ENCODE measurements at regions not wholly inside any gene's neighbourhood (a gene's known extent, or its start where the extent isn't known, plus 50 kb on each side); places are given as distances from the start of the nearest gene placed in this dataset.
A peak's percentile ranks its signal among the peaks of the same experiment; 100 is the strongest.

- WGBS (ENCODE audit: insufficient coverage): 67% methylated on average over 32 of the region's 33 CpGs
Measured at GRCh38 chr14:104373855-104374717, 205.5 kb upstream of the C14orf180 start.

DNA sequence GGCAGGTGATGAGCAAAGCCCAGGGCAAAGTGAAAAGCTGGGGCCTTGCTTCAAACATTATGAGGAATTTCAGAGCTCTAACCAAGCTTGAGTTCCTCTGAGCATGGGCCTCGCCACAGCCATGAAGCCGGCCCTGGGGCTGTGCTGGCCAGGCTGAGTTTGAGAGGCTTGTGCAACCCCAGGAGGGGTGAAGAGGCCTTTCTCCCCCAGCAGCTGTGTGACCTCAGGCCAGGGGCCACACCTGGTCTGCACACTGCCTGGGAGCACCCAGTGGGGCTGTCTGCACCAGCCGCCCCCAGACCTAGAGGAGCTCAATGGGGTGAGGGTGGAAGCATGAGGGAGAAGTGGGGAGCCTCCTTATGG, 204.9 kb upstream of the C14orf180 start:
- DNase-seq: no peak
- WGBS (ENCODE audit: insufficient coverage): 81% methylated on average over 3 of the region's 3 CpGs
- Histone ChIP-seq H3K27me3 (ENCODE audit: control insufficient read depth, insufficient read depth, low read length) (peaks cover 28% of the 10 kb centered on the region), H3K4me1 (ENCODE audit: control insufficient read depth, insufficient read depth, low read length) (no peaks in the 10 kb centered on the region), H3K4me3 (ENCODE audit: low read length) (no peak overlapping the region), H3K9me3 (replicated peaks; ENCODE audit: control insufficient read depth, low read depth, low read length) (peaks cover 3% of the 10 kb centered on the region), H3K36me3 (ENCODE audit: control insufficient read depth, insufficient read depth, low read length) (no peaks in the 10 kb centered on the region), H3K27ac (ENCODE audit: low read length) (no peak overlapping the region)

More at GRCh38 chr14:104373855-104374717, 205.5 kb upstream of the C14orf180 start:
- H3K4me3 ChIP-seq (ENCODE audit: low read length): no peak overlapping the region
- H3K36me3 ChIP-seq (ENCODE audit: control insufficient read depth, insufficient read depth, low read length): no peaks in the 10 kb centered on the region
- H3K27me3 ChIP-seq (ENCODE audit: control insufficient read depth, insufficient read depth, low read length): peaks cover 25% of the 10 kb centered on the region
- H3K9me3 ChIP-seq (replicated peaks; ENCODE audit: control insufficient read depth, low read depth, low read length): no peaks in the 10 kb centered on the region
- no peak for DNase-seq
- H3K4me1 ChIP-seq (ENCODE audit: control insufficient read depth, insufficient read depth, low read length): no peaks in the 10 kb centered on the region
- no peak overlapping the region for H3K27ac ChIP-seq (ENCODE audit: low read length)

- 85% methylated on average over 18 of the region's 21 CpGs for WGBS (ENCODE audit: insufficient coverage)
- DNase-seq: no peak
- H3K27ac ChIP-seq (ENCODE audit: low read length): no peak overlapping the region
- H3K4me3 ChIP-seq (ENCODE audit: low read length): no peak overlapping the region
- peaks cover 3% of the 10 kb centered on the region for H3K9me3 ChIP-seq (replicated peaks; ENCODE audit: control insufficient read depth, low read depth, low read length)
- H3K4me1 ChIP-seq (ENCODE audit: control insufficient read depth, insufficient read depth, low read length): no peaks in the 10 kb centered on the region
- H3K27me3 ChIP-seq (ENCODE audit: control insufficient read depth, insufficient read depth, low read length): peaks cover 22% of the 10 kb centered on the region
- H3K36me3 ChIP-seq (ENCODE audit: control insufficient read depth, insufficient read depth, low read length): no peaks in the 10 kb centered on the region
Measured at GRCh38 chr14:104375551-104376201, 203.9 kb upstream of the C14orf180 start.

GRCh38 chr14:104376202-104377140, 203.1 kb upstream of the C14orf180 start:
- Histone ChIP-seq H3K9me3 (replicated peaks; ENCODE audit: control insufficient read depth, low read depth, low read length) (peaks cover 9% of the 10 kb centered on the region), H3K27ac (ENCODE audit: low read length) (no peak overlapping the region), H3K27me3 (ENCODE audit: control insufficient read depth, insufficient read depth, low read length) (peaks cover 20% of the 10 kb centered on the region), H3K4me3 (ENCODE audit: low read length) (no peak overlapping the region), H3K4me1 (ENCODE audit: control insufficient read depth, insufficient read depth, low read length) (no peaks in the 10 kb centered on the region), H3K36me3 (ENCODE audit: control insufficient read depth, insufficient read depth, low read length) (no peaks in the 10 kb centered on the region)
- DNase-seq: no peak
- WGBS (ENCODE audit: insufficient coverage): 79% methylated on average over 26 of the region's 31 CpGs

DNA sequence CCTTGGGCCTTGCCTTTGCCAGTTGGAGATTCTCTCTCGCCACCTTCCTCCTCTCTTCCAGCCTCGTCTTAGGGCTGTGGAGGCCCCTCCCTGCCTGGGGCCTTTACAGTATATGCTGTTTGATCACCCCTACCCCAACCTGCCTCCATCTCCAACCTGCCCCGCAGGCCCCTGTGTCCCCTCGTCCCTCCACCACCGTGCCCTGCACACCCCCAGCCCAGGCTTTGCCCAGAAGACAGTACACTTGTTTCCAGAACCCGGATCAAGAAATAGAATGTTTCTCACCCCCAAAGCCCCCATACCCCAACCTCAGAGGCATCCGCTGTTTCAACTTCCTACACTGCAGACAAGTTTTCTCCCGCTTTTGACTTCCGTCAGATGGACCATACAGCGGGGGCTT, 202.3 kb upstream of the C14orf180 start:
- Histone ChIP-seq H3K27ac (ENCODE audit: low read length) (no peak overlapping the region), H3K9me3 (replicated peaks; ENCODE audit: control insufficient read depth, low read depth, low read length) (peaks cover 12% of the 10 kb centered on the region), H3K4me1 (ENCODE audit: control insufficient read depth, insufficient read depth, low read length) (no peaks in the 10 kb centered on the region), H3K36me3 (ENCODE audit: control insufficient read depth, insufficient read depth, low read length) (no peaks in the 10 kb centered on the region), H3K27me3 (ENCODE audit: control insufficient read depth, insufficient read depth, low read length) (peaks cover 18% of the 10 kb centered on the region), H3K4me3 (ENCODE audit: low read length) (no peak overlapping the region)
- no peak for DNase-seq
- WGBS (ENCODE audit: insufficient coverage): 79% methylated on average over 10 of the region's 10 CpGs

DNA sequence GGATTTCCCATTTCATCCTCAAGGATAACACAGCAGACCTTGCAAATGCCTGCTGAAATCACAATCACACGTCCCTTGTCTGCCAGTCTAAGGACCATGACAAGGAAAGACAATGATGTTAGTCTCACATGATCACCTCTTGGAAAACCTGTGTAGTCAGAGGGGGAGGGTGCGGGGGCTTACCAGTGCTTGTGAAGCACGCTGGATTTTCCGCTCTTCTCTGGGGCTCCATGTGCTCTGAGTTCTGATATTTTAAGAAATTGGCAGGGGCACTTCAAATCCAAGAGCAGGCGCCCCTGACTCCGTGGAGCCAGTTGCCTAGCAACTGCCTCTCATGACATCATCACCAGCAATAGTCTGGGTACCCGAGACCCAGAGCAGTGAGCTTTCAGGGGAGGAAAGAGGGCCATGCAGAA, 200.9 kb upstream of the C14orf180 start:
- Histone ChIP-seq H3K4me1 (ENCODE audit: control insufficient read depth, insufficient read depth, low read length) (peaks cover 6% of the 10 kb centered on the region), H3K27me3 (ENCODE audit: control insufficient read depth, insufficient read depth, low read length) (peaks cover 19% of the 10 kb centered on the region), H3K9me3 (replicated peaks; ENCODE audit: control insufficient read depth, low read depth, low read length) (peaks cover 12% of the 10 kb centered on the region), H3K36me3 (ENCODE audit: control insufficient read depth, insufficient read depth, low read length) (no peaks in the 10 kb centered on the region), H3K4me3 (ENCODE audit: low read length) (no peak overlapping the region), H3K27ac (ENCODE audit: low read length) (no peak overlapping the region)
- no peak for DNase-seq
- WGBS (ENCODE audit: insufficient coverage): 73% methylated on average over 4 of the region's 7 CpGs

GRCh38 chr14:104382361-104383087, 197.0 kb upstream of the C14orf180 start:
- Histone ChIP-seq H3K27me3 (ENCODE audit: control insufficient read depth, insufficient read depth, low read length) (peaks cover 21% of the 10 kb centered on the region), H3K27ac (ENCODE audit: low read length) (no peak overlapping the region), H3K4me1 (ENCODE audit: control insufficient read depth, insufficient read depth, low read length) (peaks cover 24% of the 10 kb centered on the region), H3K4me3 (ENCODE audit: low read length) (no peak overlapping the region), H3K9me3 (replicated peaks; ENCODE audit: control insufficient read depth, low read depth, low read length) (peaks cover 12% of the 10 kb centered on the region), H3K36me3 (ENCODE audit: control insufficient read depth, insufficient read depth, low read length) (no peaks in the 10 kb centered on the region)
- DNase-seq: no peak
- 82% methylated on average over 17 of the region's 20 CpGs for WGBS (ENCODE audit: insufficient coverage)

GRCh38 chr14:104383088-104383995, 196.2 kb upstream of the C14orf180 start:
- H3K27me3 ChIP-seq (ENCODE audit: control insufficient read depth, insufficient read depth, low read length): peaks cover 20% of the 10 kb centered on the region
- H3K9me3 ChIP-seq (replicated peaks; ENCODE audit: control insufficient read depth, low read depth, low read length): peaks cover 12% of the 10 kb centered on the region
- H3K27ac ChIP-seq (ENCODE audit: low read length): no peak overlapping the region
- H3K36me3 ChIP-seq (ENCODE audit: control insufficient read depth, insufficient read depth, low read length): no peaks in the 10 kb centered on the region
- DNase-seq: peak; percentile 22
- H3K4me1 ChIP-seq (ENCODE audit: control insufficient read depth, insufficient read depth, low read length): peaks cover 24% of the 10 kb centered on the region
- 5% methylated on average over 4 of the region's 26 CpGs for WGBS (ENCODE audit: insufficient coverage)
- H3K4me3 ChIP-seq (ENCODE audit: low read length): no peak overlapping the region

Data from muscle of leg (tissue), 3 donors.